HG03060 (cell line): ENCODE measurements at regions not wholly inside any gene's neighbourhood (a gene's known extent, or its start where the extent isn't known, plus 50 kb on each side); places are given as distances from the start of the nearest gene placed in this dataset.
A peak's percentile ranks its signal among the peaks of the same experiment; 100 is the strongest.
"Not testable (repeated sequence)": the region's sequence is repeated elsewhere in the genome, so short reads cannot be mapped to it uniquely, and the experiment has no call there.

Experiments used
- ATAC-seq: cut with Tn5 transposase; IDR thresholded peaks from one replicate; pipeline ENCODE4 v1.9.1; 2021; ENCODE audit warnings: low read depth, moderate number of reproducible peaks; ENCODE audit not compliant: unreplicated experiment

- ATAC-seq = no peak
Observed at GRCh38 chr4:103499094-103499493, 220.7 kb downstream of the TACR3 start.

GRCh38 chr4:103498161-103499070 is 221.4 kb downstream of the TACR3 start:
- ATAC-seq = peak; percentile 91

- peak; percentile 36 for ATAC-seq
Observed at GRCh38 chr4:103497692-103498091, 222.1 kb downstream of the TACR3 start.

GRCh38 chr4:103496800-103497199 is 223.0 kb downstream of the TACR3 start:
- no peak for ATAC-seq

GRCh38 chr4:103493450-103494159 is 226.2 kb downstream of the TACR3 start:
- no peak for ATAC-seq

GRCh38 chr4:103485296-103485695 is 234.5 kb downstream of the TACR3 start:
- ATAC-seq = not testable (repeated sequence)

- no peak for ATAC-seq
Observed at GRCh38 chr4:103484521-103484920, 235.3 kb downstream of the TACR3 start.

GRCh38 chr4:103482893-103483292 is 236.9 kb downstream of the TACR3 start:
- no peak for ATAC-seq

- no peak for ATAC-seq
Observed at GRCh38 chr4:103482471-103482870, 237.3 kb downstream of the TACR3 start.

GRCh38 chr4:103478734-103479133 is 241.1 kb downstream of the TACR3 start:
- ATAC-seq = no peak

- ATAC-seq = no peak
Observed at GRCh38 chr4:103478210-103478609, 241.6 kb downstream of the TACR3 start.

- no peak for ATAC-seq
Observed at GRCh38 chr4:103457566-103457965, 259.4 kb upstream of the CENPE start.

GRCh38 chr4:103451341-103451740 is 253.2 kb upstream of the CENPE start:
- no peak for ATAC-seq

GRCh38 chr4:103450693-103451092 is 252.6 kb upstream of the CENPE start:
- no peak for ATAC-seq

GRCh38 chr4:103449296-103450023 is 251.3 kb upstream of the CENPE start:
- no peak for ATAC-seq

- ATAC-seq = no peak
Observed at GRCh38 chr4:103445377-103445776, 247.2 kb upstream of the CENPE start.

GRCh38 chr4:103443324-103443723 is 245.2 kb upstream of the CENPE start:
- ATAC-seq = no peak

- ATAC-seq = peak; percentile 44
Observed at GRCh38 chr4:103429283-103429682, 231.1 kb upstream of the CENPE start.

GRCh38 chr4:103425406-103425805 is 227.3 kb upstream of the CENPE start:
- ATAC-seq = no peak

GRCh38 chr4:103424853-103425252 is 226.7 kb upstream of the CENPE start:
- ATAC-seq = no peak

- no peak for ATAC-seq
Observed at GRCh38 chr4:103423261-103423660, 225.1 kb upstream of the CENPE start.
